ENCODE measurements at regions not wholly inside any gene's neighbourhood (a gene's known extent, or its start where the extent isn't known, plus 50 kb on each side); places are given as distances from the start of the nearest gene placed in this dataset.

- H3K27me3 ChIP-seq: no peaks in the 10 kb centered on the region
- H3K36me3 ChIP-seq (replicated peaks in 1 of 2): no peaks in the 10 kb centered on the region
- no peaks in the 10 kb centered on the region for H3K9me3 ChIP-seq (replicated peaks in 1 of 3)
- no peak overlapping the region for H3K27ac ChIP-seq
- no peak for DNase-seq
- WGBS, 4 donors: 60 to 74% (median 69%) methylated on average over 3 of the region's 3 CpGs
- no peaks in the 10 kb centered on the region for H3K4me1 ChIP-seq (replicated peaks in 1 of 2)
- intact Hi-C loops (cut with DNase I): no loop called here
- H3K4me3 ChIP-seq: no peak overlapping the region
- TF ChIP-seq POLR2A (IDR thresholded peaks at IDR 0.05): no peak
- TF ChIP-seq, protein P1, sequence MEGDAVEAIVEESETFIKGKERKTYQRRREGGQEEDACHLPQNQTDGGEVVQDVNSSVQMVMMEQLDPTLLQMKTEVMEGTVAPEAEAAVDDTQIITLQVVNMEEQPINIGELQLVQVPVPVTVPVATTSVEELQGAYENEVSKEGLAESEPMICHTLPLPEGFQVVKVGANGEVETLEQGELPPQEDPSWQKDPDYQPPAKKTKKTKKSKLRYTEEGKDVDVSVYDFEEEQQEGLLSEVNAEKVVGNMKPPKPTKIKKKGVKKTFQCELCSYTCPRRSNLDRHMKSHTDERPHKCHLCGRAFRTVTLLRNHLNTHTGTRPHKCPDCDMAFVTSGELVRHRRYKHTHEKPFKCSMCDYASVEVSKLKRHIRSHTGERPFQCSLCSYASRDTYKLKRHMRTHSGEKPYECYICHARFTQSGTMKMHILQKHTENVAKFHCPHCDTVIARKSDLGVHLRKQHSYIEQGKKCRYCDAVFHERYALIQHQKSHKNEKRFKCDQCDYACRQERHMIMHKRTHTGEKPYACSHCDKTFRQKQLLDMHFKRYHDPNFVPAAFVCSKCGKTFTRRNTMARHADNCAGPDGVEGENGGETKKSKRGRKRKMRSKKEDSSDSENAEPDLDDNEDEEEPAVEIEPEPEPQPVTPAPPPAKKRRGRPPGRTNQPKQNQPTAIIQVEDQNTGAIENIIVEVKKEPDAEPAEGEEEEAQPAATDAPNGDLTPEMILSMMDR (IDR thresholded peaks at IDR 0.05): no peak
Observed at GRCh38 chr3:168951884-168952283, 711.6 kb downstream of the MECOM start.

DNA sequence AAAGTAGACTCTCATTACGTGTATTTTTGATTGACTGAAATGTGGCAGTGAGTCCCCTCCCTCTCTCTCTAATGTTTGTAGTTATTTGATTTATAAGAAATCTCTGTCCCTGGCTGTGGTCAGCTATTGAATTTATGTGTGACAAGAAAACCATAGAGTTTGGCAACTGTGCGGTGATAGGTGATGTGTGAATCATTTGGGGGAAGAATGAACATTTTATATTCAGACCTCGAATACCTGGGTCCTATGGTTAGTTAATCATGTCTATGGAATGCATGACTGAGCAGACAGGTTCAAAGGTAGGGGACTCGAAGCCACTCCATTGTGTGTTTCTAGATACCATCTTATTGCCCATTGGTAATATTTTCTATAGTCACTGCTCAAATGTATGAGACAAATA, 712.1 kb downstream of the MECOM start:
- WGBS, 4 donors: 70 to 74% (median 73%) methylated on average over 4 of the region's 4 CpGs
- Histone ChIP-seq H3K4me1 (replicated peaks in 1 of 2) (no peaks in the 10 kb centered on the region), H3K36me3 (replicated peaks in 1 of 2) (no peaks in the 10 kb centered on the region), H3K27ac (no peak overlapping the region), H3K9me3 (replicated peaks in 1 of 3) (no peaks in the 10 kb centered on the region), H3K4me3 (no peak overlapping the region), H3K27me3 (no peaks in the 10 kb centered on the region)
- no peak for DNase-seq
- no peak for TF ChIP-seq POLR2A (IDR thresholded peaks at IDR 0.05)
- TF ChIP-seq, protein P1 (IDR thresholded peaks at IDR 0.05): no peak
- intact Hi-C loops (cut with DNase I): no loop called here

DNA sequence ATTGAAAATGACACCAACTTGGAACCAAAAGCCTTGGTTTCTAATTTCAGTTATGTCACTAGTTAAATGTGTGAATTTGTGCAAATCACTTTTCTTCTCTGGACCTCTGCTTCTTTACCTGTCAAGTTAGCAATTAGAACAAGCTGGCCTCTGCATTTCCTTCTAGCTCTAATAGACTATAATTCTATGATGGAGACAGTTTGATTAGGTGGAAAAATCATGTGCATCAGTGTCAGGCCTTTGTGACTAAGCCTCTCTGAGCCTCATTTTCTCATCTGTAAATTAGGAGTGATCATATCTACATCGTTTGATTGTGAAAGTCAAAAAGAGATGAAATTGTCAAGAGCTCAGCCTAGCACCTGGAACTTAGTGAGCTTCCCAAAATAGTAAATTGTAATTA, 712.9 kb downstream of the MECOM start:
- TF ChIP-seq POLR2A (IDR thresholded peaks at IDR 0.05): no peak
- TF ChIP-seq, protein P1 (IDR thresholded peaks at IDR 0.05): no peak
- WGBS, 4 donors: 42 to 66% (median 60%) methylated on average over 1 of the region's 1 CpG
- H3K36me3 ChIP-seq (replicated peaks in 1 of 2): no peaks in the 10 kb centered on the region
- intact Hi-C loops (cut with DNase I): no loop called here
- DNase-seq: no peak
- no peaks in the 10 kb centered on the region for H3K4me1 ChIP-seq (replicated peaks in 1 of 2)
- H3K9me3 ChIP-seq (replicated peaks in 1 of 3): no peaks in the 10 kb centered on the region
- H3K27me3 ChIP-seq: no peaks in the 10 kb centered on the region
- H3K4me3 ChIP-seq: no peak overlapping the region
- H3K27ac ChIP-seq: no peak overlapping the region

DNA sequence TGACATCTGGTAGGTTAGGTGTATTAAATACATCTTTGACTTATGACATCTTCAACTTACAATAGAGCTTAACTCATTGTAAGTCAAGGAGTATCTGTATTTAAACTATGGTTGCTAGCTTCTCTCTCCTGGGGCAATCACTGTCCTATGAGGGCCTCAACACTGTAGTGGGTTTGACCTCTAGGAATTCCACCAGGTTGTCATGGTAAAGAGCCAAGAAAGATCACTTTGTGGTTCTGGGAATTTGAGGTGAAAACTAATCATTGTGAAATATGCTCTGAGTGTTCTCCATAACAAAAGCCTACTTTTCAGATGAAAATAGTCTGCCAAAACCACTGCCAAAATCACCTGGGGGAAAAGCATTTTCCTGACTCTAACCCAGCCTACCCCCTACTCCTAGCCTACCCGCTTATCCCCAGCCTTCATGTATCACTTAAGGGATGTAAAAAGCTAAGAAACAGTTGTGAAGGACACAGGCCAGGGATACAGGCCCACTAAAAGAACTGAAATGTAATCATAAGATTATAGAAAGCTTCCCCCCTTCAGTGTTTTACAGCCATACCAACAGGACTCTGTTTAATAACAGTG, 723.8 kb downstream of the MECOM start:
- Histone ChIP-seq H3K36me3 (replicated peaks in 1 of 2) (no peaks in the 10 kb centered on the region), H3K4me1 (replicated peaks in 1 of 2) (no peaks in the 10 kb centered on the region), H3K9me3 (replicated peaks in 1 of 3) (no peaks in the 10 kb centered on the region), H3K4me3 (no peak overlapping the region), H3K27me3 (no peaks in the 10 kb centered on the region), H3K27ac (no peak overlapping the region)
- TF ChIP-seq, protein P1 (IDR thresholded peaks at IDR 0.05): no peak
- TF ChIP-seq POLR2A (IDR thresholded peaks at IDR 0.05): no peak
- 66 to 89% (median 79%) methylated on average over 1 of the region's 1 CpG for WGBS, 4 donors
- intact Hi-C loops (cut with DNase I): no loop called here
- DNase-seq: no peak

Data from adrenal gland (tissue), 9 donors.